NCI-H2196 (cell line): ENCODE measurements at regions not wholly inside any gene's neighbourhood (a gene's known extent, or its start where the extent isn't known, plus 50 kb on each side); places are given as distances from the start of the nearest gene placed in this dataset.

Experiments
- DNase-seq: peaks from one replicate; lab custom pipeline; 2025; ENCODE audit not compliant: unreplicated experiment; lab: John Stamatoyannopoulos, UW

DNA sequence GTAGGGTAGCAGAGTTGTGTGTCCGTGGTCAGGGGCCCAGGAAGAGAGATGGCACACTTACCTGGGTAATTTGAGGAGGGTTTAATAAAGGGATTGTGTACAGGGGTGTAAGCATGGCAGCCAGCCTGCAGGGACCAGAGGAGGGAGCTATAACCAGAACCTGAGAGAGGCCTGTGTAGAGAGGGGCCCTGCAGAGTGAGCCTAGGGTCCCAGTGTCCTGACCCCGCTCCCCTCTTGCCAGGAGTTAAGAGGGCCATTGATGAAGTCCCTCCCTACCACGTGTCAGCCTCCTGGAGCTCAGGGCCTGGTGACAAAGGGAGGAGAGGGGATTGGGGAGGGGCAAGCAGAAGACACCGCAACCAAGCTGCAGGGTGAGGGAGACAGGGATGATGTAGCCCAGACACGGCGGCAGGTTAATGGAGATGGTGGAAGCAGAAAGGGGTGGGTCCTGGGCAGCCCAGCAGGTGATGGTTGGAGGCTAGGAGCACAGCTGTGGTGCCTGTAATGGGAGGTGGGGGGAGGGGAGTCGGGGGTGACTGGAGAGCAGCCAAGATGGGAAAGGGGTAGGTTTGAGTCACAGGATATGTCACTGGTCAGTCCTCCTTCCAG is 165.4 kb upstream of the TOPAZ1 start:
- no peak for DNase-seq

DNA sequence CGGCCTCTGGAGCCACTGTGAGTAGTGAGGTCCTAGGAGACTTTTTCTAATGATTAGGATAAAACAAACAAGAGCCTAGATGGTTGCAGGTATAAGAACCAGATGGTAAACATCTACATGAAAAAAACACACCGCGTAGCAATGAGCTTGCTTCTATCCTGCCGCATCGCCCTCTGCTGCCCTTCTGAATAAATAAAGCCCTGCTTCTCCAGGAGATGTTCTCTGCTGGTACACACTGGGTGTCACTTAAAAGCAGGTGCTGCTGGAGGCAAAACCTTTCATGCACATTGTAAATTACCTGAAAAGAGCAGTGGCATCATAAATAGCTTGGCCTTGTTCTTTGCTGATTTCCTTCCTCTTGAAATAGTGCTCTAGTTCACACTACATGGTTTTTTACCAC is 164.4 kb upstream of the TOPAZ1 start:
- no peak for DNase-seq

DNA sequence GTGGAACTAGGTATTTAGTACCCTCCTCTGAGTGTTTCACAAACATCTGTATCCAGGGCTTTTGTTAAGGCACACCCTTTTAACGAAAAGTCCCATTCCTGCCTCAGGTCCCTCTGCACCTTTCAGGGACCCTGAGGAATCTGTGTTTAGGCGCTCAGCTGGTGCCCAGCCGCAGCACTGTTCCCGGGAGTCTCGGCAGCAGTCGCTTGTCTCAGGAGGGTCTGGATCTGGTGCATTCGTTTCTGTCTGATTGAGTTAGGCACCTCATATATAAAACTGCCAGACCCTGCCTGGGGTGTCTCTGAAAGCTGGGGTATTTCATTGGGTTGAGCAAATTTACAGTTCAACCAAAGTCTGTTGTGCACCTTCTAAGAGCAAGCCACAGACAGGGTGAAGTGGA is 162.8 kb upstream of the TOPAZ1 start:
- DNase-seq, result no peak

DNA sequence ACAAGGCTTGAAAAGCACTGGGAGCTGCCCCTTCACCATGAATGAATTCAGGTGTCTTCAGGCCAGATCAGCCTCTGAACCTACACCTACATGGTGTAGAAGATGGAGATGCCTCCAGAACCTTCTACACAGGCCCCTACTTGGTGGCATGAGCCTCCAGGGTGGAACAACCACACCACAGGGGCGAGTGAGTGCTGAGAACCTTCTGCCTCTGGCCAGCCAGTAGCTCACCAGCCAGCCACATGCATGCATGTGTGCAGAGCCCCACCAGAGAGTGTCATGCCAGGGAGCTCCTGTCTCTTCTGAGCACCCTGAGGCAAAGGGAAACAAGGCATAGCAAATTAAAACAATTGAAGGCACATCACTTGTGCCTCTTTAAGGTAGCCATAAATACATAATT is 161.8 kb upstream of the TOPAZ1 start:
- no peak for DNase-seq

DNA sequence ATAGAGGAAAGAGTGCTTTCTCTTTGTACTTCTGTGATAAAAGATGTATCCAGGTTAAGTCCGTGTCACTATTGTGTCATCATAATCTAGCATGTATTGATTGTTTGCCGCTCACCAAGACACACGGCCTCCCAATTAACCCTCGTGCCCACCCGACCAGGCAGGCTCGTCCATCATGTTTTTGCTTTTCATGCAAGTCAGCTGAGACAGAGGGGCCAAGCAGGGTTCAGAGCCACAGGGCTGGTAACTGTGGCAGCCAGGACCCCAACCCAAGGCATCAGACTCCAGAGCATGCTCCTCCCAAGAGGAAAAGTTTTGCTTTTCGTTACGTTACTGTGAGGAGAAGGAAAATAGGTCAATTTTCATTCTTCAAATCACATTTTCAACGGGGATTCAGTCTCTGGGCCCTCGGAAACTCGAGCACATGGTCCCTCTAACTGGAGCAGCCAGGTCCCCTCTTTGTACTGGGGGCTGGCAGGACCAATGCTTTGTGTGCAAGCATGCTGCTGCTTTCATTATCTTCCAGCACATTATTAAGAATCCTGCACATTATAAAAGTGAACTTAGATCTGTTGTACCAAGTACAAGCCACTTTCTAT is 161.1 kb upstream of the TOPAZ1 start:
- DNase-seq, result no peak

DNA sequence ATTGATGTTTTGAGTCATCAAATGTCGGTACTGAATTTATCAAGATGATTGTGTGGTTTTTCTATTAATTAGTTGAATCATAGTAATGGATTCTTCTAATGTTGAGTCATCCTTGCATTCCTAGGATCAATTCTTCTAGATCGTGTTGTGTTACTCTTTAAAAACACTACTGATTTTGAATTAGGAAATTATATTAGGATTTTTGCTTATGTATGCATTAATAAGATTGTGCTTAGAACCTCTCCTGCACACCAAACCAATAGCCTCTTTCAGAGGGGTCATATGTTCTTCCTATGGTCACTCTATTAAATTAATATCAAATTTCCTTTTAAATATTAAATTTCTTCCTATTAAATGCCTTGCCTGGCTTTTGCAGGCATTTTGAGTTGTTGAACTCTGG is 151.7 kb upstream of the TOPAZ1 start:
- no peak for DNase-seq

DNA sequence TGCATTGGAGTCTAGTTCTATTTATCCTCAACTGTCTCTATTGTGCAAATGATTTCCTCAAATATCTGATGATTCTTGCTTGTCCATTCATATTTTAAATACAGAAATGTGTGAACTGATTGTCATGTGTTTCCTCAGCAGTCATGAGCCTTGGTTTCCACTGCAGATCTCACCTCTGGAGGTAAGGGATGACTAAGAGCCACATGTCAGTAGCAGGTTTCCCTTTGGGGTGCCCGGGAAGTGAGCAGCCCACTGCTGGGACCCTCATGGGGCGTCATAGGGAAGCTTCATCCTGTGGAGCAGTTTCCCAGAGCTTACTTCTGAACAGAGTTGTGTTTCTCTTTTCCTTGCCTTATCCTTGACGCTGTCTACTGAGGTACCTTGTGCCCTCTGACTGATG is 149.2 kb upstream of the TOPAZ1 start:
- no peak for DNase-seq

DNA sequence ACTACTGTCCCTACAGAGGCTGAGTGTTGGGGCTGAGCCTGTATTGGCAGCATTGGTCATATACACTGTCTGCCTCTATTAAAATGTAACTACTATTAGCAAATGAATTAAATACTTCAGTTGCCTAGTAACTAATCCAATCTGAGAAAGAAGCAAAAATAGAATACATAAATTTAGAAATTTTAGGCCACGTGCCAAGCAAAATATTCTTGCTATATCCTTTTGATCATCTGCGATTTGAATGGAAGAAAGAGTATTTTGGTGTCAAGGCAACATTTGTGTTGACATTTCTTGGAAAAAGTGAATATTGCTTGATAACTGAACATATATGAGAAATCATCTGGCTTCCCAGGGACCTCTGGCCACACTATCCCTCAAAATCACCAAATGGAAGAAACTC is 148.2 kb upstream of the TOPAZ1 start:
- DNase-seq, result no peak

DNA sequence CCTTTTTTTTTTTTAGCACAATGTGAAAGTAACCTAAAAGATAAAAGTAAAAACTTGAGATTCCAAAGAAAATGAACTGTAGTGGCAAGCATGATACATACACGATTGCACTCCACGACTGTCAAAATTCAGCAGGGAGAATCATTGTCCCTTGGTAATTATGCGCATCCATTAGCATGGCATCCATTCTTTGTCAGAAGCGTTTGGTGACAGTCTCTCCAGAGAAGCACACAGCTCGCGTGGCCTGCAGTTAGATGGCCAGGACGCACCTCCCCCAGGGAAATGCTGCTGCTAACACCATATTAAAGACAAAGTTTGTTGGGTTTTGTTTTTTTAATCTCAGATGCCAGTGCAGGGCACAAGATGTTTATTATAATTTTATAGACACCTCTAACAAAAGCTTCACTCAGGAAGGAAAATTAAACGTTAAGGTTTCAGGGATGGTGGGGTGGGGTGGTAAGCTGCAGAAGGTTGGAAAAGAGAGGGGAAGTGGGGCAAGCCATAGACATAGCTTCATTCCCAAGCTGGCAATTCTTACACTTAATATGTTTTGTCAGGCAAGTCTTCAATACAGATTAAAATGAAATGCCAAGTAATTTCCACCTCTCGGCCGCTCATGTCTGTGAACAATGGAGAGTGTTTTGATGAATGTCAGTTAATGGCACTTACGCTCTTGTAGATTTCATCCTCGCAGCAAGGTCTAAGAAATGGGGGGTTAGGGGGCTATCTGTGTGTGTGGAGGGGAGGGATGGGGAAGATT is 142.8 kb upstream of the TOPAZ1 start:
- no peak for DNase-seq

DNA sequence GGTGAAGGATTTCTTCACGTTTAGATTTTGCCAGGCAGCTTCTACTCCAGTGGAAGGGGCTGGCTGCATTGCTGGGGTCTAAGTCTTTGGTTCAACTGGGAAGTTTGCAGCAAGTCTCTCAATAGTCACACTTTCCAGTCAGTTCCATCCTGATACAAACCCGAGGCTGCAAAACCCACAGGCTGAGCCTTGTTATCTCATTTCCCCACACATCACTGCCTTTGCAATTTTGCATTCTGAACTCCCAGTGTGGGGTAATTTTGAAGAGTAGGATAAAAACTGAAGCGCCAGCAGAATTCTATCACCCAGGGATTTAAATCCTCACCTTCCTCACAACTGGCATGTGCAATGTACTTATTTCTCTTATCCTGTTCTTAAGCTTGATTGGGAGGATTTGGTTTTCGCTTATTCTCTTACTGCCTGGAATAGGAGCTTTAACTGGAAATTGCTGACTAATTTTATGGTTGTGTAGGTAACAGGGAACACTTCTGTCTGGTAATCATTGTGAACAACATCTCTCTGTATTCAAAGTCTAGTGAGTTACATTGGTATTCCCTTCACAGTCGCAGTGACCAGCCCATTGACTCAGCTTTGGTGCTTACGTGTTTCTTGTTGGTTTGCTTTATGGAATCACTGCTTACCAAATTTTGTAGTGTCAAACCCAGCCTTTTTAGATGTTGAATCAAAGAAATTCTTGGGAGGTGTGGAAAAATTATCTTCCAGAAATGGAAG is 142.0 kb upstream of the TOPAZ1 start:
- DNase-seq, result no peak

DNA sequence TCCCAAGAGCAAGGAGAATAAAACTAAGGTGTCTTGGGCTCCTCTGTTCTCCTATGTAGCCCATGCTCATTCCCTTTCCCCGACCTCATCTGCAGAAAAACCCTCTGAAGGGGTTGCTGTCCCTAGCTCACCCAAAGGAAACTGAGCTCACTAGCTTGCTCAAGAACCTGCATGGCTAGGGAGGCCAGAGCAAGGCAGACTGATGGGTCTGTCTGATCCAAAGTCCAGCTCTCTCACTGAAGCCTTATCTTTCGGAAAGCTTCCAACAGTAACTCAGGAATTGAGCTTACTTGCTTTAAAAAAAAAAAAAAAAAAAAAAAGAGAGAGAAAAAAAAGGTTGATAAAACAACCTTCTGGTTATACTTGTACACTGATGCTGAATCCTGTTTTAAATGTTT is 141.4 kb upstream of the TOPAZ1 start:
- no peak for DNase-seq

DNA sequence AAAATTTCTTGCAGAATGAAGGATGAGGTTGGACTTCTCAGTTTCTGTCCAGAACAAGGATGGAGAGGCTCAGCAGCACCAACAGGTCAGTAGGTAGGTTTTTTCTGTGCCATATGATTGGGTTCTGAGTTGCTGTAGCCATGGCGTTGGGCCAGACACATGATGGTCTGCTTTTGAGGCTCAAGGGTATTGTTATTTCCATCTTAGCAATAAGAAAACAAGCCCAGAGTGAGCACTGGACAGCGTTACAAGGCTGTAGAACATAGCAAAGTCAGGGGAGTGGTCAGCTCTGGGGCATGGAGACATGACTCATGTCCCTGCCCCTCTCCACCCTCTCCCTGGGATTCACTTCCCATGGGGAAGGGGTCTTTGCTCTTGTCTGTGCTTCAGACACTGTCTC is 137.6 kb upstream of the TOPAZ1 start:
- no peak for DNase-seq

DNA sequence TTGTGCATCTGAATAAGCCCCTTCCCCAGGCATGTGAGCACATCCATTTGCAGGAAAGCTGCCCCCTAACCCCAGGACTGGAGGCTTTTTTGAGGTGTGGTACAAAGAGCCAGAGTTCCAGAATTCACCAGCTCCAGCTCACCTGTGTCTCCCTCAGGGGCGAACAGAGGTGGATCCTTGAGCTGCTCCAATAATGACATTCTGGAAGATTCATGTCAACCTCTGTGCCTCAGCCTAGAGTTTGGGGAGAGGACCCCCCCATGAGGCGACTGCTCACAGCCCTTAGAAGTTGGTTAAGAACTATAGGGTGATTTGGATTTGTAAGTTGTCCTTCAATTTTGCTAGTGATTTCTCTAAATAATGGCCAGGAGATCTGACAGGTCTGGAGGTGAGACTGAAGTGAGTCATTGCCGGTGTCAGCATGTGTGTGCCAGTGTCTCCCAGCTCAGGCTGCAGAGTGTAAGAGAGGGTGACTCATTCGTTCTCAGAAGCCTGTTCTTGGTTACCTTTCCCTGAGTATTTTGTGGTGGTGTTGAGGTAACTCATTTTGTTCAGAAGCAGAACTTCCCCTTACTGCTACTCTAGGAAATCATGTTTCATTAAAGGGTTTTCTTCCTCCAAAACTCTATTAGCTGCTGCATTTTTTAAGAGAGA is 136.9 kb upstream of the TOPAZ1 start:
- no peak for DNase-seq

DNA sequence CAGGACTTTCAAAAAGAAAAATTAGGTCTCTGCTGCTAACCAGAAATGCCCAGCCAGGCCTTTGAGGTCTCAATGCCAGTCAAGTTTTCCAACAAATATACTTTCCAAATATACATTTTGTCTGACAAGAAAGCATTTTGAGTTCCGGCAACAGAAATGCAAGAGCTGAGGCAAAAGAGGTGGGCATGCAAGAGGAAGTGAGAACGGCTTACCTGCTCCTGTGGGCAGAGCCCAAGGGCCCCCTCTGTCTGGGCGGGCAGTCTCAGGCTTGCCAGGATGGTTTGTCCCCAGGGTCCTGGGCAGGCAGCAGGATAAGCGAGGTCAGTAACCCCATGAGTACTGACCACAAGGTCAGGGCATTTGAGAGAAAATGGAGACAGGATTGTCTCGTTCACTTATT is 136.1 kb upstream of the TOPAZ1 start:
- DNase-seq, result no peak

DNA sequence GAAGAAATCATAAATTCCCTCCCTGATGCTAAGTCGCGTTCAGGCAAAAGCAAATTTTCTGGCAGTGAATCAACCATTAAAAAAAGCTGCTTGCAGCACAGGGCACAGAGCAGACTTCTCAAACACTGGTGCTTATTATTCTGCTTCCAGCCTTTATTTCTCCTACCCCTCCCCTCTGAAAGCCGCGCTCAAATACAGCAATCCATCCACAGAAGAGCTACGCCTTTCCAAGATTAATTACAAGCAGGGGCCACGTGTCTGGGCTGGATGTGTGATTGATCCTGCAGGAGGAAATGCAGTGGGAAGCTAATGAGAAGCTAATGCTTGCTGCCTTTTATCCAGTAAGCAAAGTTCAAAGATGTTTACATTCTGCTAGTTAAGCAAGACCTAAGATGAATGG is 134.9 kb upstream of the TOPAZ1 start:
- no peak for DNase-seq

DNA sequence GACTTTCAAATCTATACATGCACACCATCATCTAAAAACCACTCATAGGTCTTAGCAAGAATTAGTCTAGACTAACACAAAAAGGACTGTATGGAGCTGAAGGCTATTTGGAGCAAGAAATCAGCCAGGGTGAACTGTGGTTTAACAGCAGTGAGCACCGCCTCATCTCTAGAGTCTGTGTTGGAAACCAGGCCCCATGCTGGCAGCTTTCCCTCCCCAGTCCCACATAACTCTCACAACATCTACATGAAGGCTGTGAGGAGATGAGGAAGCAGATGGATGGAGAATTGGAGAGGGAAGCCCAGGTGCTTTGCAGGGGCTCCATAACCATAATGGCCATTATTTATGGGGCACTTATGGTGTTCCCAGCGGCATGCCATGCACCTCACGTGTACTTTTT is 133.2 kb upstream of the TOPAZ1 start:
- DNase-seq, result no peak

DNA sequence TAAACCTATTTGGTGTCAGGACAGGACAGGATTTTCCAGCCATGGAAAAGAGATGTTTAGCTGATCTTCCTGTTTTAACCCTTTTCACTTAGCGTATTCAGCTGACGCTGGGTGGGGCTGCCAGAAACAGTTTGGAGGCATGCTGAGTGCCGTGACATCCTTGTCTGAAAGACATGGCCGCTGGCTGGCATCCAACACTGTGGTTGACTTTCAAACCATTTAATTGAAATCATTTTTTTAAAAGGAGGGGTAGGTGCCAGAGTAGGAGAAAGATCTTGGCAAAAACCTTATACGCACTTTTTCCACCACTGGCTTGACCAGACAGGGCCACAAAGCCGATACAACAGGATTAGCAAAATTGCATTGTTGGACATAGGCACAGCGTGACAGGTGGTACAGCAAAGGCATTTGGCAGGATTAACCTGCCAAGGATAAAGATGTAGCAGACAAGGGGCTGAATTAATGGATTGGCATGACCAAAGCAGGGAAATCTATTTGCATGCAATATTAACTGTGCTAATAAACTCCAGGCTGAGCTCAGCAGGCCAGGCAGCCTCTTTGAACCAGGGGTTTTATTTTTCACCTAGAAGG is 131.8 kb upstream of the TOPAZ1 start:
- no peak for DNase-seq

DNA sequence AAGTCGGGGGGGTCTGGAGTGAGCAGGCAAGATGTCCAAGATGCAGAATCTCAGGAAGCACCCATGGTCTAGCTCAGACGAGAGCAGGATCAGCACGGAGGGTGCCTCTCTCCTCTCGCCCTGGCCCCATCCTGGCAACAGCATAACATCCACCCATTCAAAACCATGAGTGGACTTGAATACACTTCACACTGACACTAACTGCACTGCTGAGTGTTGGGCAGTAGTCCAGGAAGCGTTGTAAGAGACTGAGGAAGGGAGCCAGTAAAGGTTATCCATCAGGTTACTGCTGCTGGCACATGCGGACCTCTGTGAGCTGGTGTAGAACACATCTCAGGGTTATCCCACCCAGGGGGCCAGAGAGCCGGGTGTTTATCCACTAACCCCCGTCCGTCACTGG is 131.0 kb upstream of the TOPAZ1 start:
- DNase-seq, result no peak

DNA sequence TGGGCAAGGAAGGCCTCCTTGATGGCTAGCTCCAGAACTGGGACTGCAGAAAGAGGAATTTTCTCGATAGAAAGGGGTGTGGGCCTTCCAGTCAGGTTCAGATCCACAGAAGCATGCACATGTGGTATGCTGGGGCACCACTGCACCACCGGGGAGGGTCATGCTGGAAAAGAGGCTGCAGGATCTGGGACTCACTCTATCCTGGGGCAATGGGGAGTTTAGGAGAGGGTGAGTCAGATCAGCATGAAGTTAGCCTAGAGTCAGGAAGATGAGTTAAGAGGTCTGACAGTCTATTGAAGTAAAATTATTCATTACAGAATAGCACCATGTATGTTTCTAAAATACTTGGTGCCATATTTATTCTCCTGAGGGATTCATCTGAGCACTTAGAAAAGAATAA is 130.2 kb upstream of the TOPAZ1 start:
- no peak for DNase-seq

DNA sequence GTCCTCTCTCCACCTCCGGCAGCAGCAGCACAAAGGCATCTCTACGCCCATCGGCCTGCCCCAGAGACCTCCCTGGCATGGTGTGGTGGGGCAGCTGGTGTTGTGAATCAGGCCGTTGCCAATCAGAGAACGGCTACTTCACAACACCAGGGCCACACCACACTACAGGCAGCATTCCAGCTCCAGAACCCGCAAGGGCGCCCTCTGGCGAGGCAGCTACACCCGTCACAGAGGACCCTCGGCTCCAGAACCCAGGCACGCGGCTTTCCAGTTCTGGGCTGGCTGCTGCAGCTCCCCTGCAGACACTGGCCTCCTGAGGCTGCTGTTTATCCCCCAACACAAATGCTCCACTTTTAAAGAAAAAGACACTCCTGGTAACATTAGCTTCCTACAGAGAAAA is 127.5 kb upstream of the TOPAZ1 start:
- DNase-seq, result no peak

DNA sequence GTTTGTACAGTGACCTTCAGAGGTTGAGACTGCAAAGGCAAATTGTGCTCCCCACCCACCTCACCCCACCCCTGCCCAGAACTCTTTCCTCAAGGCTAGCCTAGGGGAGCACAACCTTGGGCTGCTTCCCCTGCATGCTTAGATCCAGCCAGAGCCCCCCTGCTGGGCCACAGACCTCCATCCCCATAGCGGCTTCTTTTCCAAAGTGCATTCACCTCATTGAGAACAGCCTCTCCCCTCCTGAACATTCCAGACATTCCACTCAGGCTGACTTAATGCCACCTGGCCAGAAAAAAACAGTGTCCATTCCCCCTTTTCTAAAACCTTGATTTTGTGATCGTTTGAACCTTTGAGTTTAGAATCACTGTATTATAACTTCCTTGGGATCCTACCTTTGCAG is 124.4 kb upstream of the TOPAZ1 start:
- no peak for DNase-seq
